Body of pancreas (tissue), 4 donors: ENCODE measurements at regions not wholly inside any gene's neighbourhood (a gene's known extent, or its start where the extent isn't known, plus 50 kb on each side); places are given as distances from the start of the nearest gene placed in this dataset.

Experiments used
- ATAC-seq: fragments of 150-250 bp; one replicate; pipeline ENCODE4 v1.9.1; 2016
- DNase-seq, 4 donors: peaks; one replicate each; pipeline ENCODE4 v3.0.0-alpha.2; 2019
- H3K27ac ChIP-seq, 4 donors: fragments of 200-600 bp; sonication (generic); 1 replicate in 3 of 4; 2 replicates in 1 of 4; pipeline versions ENCODE4 v1.5.1 to v1.6.1; 2016 to 2019; ENCODE audit warnings: mild to moderate bottlenecking in 1 of 4, mixed read lengths in 1 of 4, moderate library complexity in 1 of 4
- H3K27me3 ChIP-seq, 2 donors: fragments of 200-600 bp; sonication (generic); one replicate each; pipeline ENCODE4 v1.6.0; 2016; ENCODE audit warnings: mild to moderate bottlenecking in 1 of 2
- H3K36me3 ChIP-seq, 2 donors: fragments of 200-600 bp; sonication (generic); replicated peaks in 1 of 2; 2 replicates each; pipeline ENCODE4 v1.5.1; 2016; ENCODE audit warnings: low read depth in 2 of 2; ENCODE audit not compliant: insufficient read depth in 1 of 2
- H3K4me1 ChIP-seq: fragments of 200-600 bp; sonication (generic); one replicate; pipeline ENCODE4 v1.6.0; 2016
- H3K4me3 ChIP-seq, 2 donors: fragments of 200-600 bp; sonication (generic); 1 replicate in 1 of 2; 2 replicates in 1 of 2; pipeline ENCODE4 v1.5.1; 2016 to 2019
- H3K9me3 ChIP-seq, 3 donors: fragments of 200-600 bp; sonication (generic); 1 replicate in 2 of 3; 2 replicates in 1 of 3; pipeline ENCODE4 v1.5.1; 2016
- POLR2A ChIP-seq, 3 donors: fragments of 450-650 bp; IDR thresholded peaks; one replicate each; pipeline ENCODE4 v1.6.1; 2016; ENCODE audit warnings: antibody characterized with exemption in 3 of 3, mild to moderate bottlenecking in 2 of 3
- WGBS, 2 donors: methylation state at CpG; one replicate each; pipeline ENCODE4 v1.1.5; 2017; 5-methylcytosine and 5-hydroxymethylcytosine counted together
- intact Hi-C: fragments of 100-400 bp; cut with DNase I; formaldehyde crosslinking; loops from one replicate; pipeline ENCODE4 v1.15.1; 2023
- TF ChIP-seq, protein P1 (sequence below), 7 experiments: fragments of 450-650 bp in 4 of 7; fragments of 200-600 bp in 3 of 7; sonication (generic) in 3 of 7; IDR thresholded peaks; one replicate each; pipeline ENCODE4 v1.5.1; 2016 to 2019; ENCODE audit warnings: antibody characterized with exemption in 7 of 7

DNA sequence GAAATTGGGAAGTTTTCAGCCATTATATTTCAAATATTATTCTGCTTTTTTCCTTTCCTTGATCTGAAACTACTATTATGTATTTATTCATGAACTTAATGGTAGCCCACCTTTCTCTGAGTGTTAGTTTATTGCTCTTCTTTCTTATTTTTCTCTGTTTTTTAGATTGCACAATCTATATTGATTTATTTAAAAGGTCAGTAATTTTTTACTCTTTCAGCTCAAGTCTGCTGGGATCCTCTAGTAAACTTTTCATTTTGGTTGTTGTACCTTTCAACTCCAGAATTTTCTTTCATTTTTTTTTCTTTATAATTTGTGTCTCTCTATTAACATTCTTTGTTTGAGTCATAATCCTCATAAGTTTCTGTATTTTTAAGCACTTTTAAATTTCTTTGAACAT lies 529.4 kb upstream of the POT1 start:
- Histone ChIP-seq H3K27me3 (no peaks in the 10 kb centered on the region), H3K9me3 (peaks cover 0 to 4% (median 0%) of the 10 kb centered on the region in 3 donors), H3K4me1 (no peaks in the 10 kb centered on the region), H3K36me3 (no peaks in the 10 kb centered on the region), H3K27ac (no peak overlapping the region), H3K4me3 (no peak overlapping the region)
- TF ChIP-seq, protein P1, sequence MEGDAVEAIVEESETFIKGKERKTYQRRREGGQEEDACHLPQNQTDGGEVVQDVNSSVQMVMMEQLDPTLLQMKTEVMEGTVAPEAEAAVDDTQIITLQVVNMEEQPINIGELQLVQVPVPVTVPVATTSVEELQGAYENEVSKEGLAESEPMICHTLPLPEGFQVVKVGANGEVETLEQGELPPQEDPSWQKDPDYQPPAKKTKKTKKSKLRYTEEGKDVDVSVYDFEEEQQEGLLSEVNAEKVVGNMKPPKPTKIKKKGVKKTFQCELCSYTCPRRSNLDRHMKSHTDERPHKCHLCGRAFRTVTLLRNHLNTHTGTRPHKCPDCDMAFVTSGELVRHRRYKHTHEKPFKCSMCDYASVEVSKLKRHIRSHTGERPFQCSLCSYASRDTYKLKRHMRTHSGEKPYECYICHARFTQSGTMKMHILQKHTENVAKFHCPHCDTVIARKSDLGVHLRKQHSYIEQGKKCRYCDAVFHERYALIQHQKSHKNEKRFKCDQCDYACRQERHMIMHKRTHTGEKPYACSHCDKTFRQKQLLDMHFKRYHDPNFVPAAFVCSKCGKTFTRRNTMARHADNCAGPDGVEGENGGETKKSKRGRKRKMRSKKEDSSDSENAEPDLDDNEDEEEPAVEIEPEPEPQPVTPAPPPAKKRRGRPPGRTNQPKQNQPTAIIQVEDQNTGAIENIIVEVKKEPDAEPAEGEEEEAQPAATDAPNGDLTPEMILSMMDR (IDR thresholded peaks at IDR 0.05), result no peak
- no peak for TF ChIP-seq POLR2A (IDR thresholded peaks at IDR 0.05)
- DNase-seq (no peak), ATAC-seq (no peak)
- intact Hi-C loops, result no loop called here

DNA sequence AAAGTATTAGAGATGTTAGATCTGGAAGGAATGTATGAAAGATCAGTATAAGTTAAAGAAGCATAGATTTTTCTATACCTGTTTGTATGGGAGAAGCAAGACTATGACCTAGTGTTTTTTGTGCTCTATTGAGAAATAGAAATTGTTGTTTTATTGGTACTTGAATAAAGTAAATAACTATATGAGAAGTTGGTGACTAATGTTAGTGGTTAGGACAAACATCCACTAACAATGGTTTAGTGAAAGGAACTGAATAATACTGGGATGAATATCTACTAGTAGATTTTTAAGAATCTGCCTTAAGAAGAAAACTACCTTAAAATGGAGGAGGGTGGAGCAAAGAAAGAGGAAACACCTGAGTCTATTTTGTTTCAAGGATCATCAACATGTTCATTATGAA lies 521.1 kb upstream of the POT1 start:
- ATAC-seq (no peak), DNase-seq (no peak)
- Histone ChIP-seq H3K4me3 (no peak overlapping the region), H3K4me1 (no peaks in the 10 kb centered on the region), H3K27ac (no peak overlapping the region), H3K27me3 (no peaks in the 10 kb centered on the region), H3K36me3 (no peaks in the 10 kb centered on the region), H3K9me3 (no peaks in the 10 kb centered on the region)
- intact Hi-C loops, result no loop called here
- TF ChIP-seq, protein P1 (IDR thresholded peaks at IDR 0.05), result no peak
- TF ChIP-seq POLR2A (IDR thresholded peaks at IDR 0.05), result no peak

DNA sequence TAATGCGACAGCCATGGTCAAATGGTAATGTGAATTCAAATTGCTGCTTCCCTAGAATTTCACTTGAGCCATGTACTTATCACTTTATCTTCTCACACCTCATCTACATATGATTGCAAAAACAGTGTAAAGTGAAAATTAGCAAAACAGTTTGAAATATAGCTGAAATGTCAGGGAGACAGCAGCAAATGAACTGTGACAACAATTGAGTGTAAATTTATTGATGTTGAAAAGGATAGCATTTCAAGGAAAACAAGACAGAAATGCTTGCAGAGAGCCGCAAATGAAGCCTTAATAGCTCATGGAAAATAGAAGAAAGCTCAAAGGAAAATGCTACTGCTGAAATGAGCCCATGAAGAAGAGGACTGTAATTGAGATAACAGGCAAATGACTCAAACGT lies 516.2 kb upstream of the POT1 start:
- WGBS, 2 donors, result 56 to 62% methylated on average over 3 of the region's 3 CpGs
- Histone ChIP-seq H3K27me3 (no peaks in the 10 kb centered on the region), H3K27ac (no peak overlapping the region), H3K36me3 (no peaks in the 10 kb centered on the region), H3K4me3 (no peak overlapping the region), H3K9me3 (no peaks in the 10 kb centered on the region), H3K4me1 (no peaks in the 10 kb centered on the region)
- DNase-seq, result no peak
- ATAC-seq, result no peak
- intact Hi-C loops, result no loop called here
- TF ChIP-seq, protein P1 (IDR thresholded peaks at IDR 0.05), result no peak
- no peak for TF ChIP-seq POLR2A (IDR thresholded peaks at IDR 0.05)

DNA sequence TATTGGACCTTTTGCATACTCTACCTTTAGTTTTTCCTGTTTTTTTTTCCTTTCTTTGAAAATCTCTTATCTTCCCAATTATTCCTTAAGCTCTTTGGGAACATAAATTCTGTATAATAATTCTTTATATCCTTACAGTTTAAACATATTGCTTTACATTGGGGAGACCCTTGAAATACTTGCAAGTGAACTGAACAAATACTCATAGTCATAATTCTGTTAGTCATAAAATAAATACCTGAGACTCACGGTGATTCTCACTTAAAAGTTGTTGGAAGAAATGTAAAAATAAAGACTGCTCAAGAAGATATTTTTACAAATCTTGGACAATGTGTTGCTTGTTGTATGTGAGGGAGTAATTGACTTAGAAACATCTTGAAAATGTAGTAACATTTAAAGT lies 515.2 kb upstream of the POT1 start:
- Histone ChIP-seq H3K9me3 (no peaks in the 10 kb centered on the region), H3K27ac (no peak overlapping the region), H3K4me1 (no peaks in the 10 kb centered on the region), H3K4me3 (no peak overlapping the region), H3K36me3 (no peaks in the 10 kb centered on the region), H3K27me3 (no peaks in the 10 kb centered on the region)
- TF ChIP-seq, protein P1 (IDR thresholded peaks at IDR 0.05), result no peak
- no peak for TF ChIP-seq POLR2A (IDR thresholded peaks at IDR 0.05)
- no peak for DNase-seq
- 44 to 50% methylated on average over 1 of the region's 1 CpG for WGBS, 2 donors
- no peak for ATAC-seq
- intact Hi-C loops, result no loop called here

DNA sequence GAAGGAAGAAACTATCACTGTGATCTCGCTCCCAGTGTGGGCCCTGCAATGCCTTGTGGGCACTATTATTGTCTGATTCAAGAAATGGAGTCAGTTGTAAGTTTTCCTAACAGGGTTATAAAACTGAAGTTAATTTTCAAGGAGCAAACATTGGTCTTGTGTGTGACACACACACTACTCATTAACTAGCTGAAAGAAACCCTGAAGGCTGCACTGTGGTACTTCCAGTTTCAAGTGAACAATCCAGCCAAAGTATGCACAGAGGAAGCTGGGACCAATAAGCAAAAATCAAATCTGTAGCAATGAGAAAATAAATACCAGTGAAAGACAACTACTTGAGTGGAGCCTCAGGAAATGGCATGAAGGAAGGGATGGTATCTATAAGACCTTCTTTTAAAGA lies 506.6 kb upstream of the POT1 start:
- Histone ChIP-seq H3K4me1 (no peaks in the 10 kb centered on the region), H3K27me3 (no peaks in the 10 kb centered on the region), H3K4me3 (no peak overlapping the region), H3K36me3 (no peaks in the 10 kb centered on the region), H3K27ac (no peak overlapping the region), H3K9me3 (no peaks in the 10 kb centered on the region)
- intact Hi-C loops, result no loop called here
- ATAC-seq, result no peak
- WGBS, 2 donors, result 74 to 76% methylated on average over 1 of the region's 1 CpG
- DNase-seq, result no peak
- TF ChIP-seq, protein P1 (IDR thresholded peaks at IDR 0.05), result no peak
- TF ChIP-seq POLR2A (IDR thresholded peaks at IDR 0.05), result no peak
